ENCODE measurements at regions not wholly inside any gene's neighbourhood (a gene's known extent, or its start where the extent isn't known, plus 50 kb on each side); places are given as distances from the start of the nearest gene placed in this dataset.

DNA sequence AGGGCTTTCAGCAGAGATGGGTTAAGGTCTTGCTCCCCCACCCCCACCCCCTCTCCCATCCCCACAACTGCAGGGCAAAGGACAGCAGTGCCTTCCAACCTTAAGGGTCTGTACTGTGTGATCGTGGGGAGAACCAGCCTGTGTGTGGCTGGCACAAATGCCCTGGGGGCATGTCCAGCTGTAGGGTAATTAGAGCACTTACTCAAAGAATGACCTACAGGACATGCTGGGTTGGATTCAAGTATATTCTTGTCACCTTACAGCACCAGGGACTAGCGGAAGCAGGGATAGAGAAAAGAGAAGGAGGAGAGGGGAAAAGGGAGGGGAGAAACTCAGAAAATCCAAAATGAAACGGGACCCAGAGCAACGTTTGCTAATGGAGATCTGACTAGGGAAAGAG lies 191.3 kb upstream of the GATB start:
- Histone ChIP-seq H3K4me3 (ENCODE audit: low read depth in 1 of 5, low read length in 5 of 5) (no peak overlapping the region), H3K9ac (ENCODE audit: low read length in 5 of 5) (no peak overlapping the region), H3K27me3 (ENCODE audit: control insufficient read depth in 5 of 5, insufficient read depth in 4 of 5, low read length in 5 of 5) (peaks cover 0 to 2% (median 1%) of the 10 kb centered on the region in 5 donors), H3K27ac (ENCODE audit: low read depth, low read length) (no peak overlapping the region), H3K9me3 (ENCODE audit: control insufficient read depth in 5 of 5, low read length in 5 of 5) (peaks cover 0 to 6% (median 1%) of the 10 kb centered on the region in 5 donors), H3K4me1 (ENCODE audit: control insufficient read depth in 5 of 5, insufficient read depth in 5 of 5, low read length in 5 of 5) (no peaks in the 10 kb centered on the region), H3K36me3 (ENCODE audit: control insufficient read depth in 5 of 5, insufficient read depth in 5 of 5, low read length in 5 of 5) (no peaks in the 10 kb centered on the region)

GRCh38 chr4:151951671-151952050 lies 190.9 kb upstream of the GATB start:
- Histone ChIP-seq H3K36me3 (ENCODE audit: control insufficient read depth in 5 of 5, insufficient read depth in 5 of 5, low read length in 5 of 5) (no peaks in the 10 kb centered on the region), H3K4me3 (ENCODE audit: low read depth in 1 of 5, low read length in 5 of 5) (no peak overlapping the region), H3K9ac (ENCODE audit: low read length in 5 of 5) (no peak overlapping the region), H3K27ac (ENCODE audit: low read depth, low read length) (no peak overlapping the region), H3K27me3 (ENCODE audit: control insufficient read depth in 5 of 5, insufficient read depth in 4 of 5, low read length in 5 of 5) (peaks cover 0 to 2% (median 0%) of the 10 kb centered on the region in 5 donors), H3K4me1 (ENCODE audit: control insufficient read depth in 5 of 5, insufficient read depth in 5 of 5, low read length in 5 of 5) (no peaks in the 10 kb centered on the region), H3K9me3 (ENCODE audit: control insufficient read depth in 5 of 5, low read length in 5 of 5) (peaks cover 0 to 11% (median 6%) of the 10 kb centered on the region in 5 donors)

GRCh38 chr4:151950993-151951670 lies 190.3 kb upstream of the GATB start:
- Histone ChIP-seq H3K9ac (ENCODE audit: low read length in 5 of 5) (no peak overlapping the region), H3K36me3 (ENCODE audit: control insufficient read depth in 5 of 5, insufficient read depth in 5 of 5, low read length in 5 of 5) (no peaks in the 10 kb centered on the region), H3K27ac (ENCODE audit: low read depth, low read length) (no peak overlapping the region)

DNA sequence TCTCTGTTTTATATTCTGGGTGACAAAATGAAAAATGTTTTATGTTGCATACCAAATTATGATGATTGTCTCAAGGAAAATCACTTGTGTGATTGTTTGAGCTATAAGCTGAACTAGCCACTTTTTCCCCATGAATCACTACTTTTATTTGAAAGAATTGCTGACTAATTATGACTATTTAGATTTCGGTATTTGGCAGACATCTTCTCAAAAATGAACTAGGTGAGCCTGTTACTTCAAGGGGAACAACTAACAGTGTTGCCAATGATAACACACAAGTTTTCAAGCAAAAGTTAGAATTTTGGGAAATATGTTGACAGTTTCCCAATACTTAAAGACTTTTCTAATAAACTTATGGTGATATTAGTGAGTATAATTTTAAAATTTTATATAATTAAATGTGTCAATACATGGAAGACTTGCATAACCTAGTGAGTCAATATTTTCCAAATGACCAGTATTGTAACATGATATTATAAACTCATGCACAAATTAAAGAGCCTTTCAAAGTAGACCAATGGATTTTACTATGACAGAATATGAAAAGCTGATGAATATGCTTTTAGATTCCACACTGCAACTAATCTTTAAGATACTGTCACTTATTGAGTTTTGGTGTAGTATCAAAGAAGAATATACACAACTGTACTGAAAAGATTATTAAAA lies 187.7 kb upstream of the GATB start:
- Histone ChIP-seq H3K27me3 (ENCODE audit: control insufficient read depth in 5 of 5, insufficient read depth in 4 of 5, low read length in 5 of 5) (peaks cover 0 to 2% (median 0%) of the 10 kb centered on the region in 5 donors), H3K27ac (ENCODE audit: low read depth, low read length) (no peak overlapping the region), H3K9me3 (ENCODE audit: control insufficient read depth in 5 of 5, low read length in 5 of 5) (peaks cover 0 to 16% (median 11%) of the 10 kb centered on the region in 5 donors), H3K4me3 (ENCODE audit: low read depth in 1 of 5, low read length in 5 of 5) (no peak overlapping the region), H3K9ac (ENCODE audit: low read length in 5 of 5) (no peak overlapping the region), H3K4me1 (ENCODE audit: control insufficient read depth in 5 of 5, insufficient read depth in 5 of 5, low read length in 5 of 5) (no peaks in the 10 kb centered on the region), H3K36me3 (ENCODE audit: control insufficient read depth in 5 of 5, insufficient read depth in 5 of 5, low read length in 5 of 5) (no peaks in the 10 kb centered on the region)

More at GRCh38 chr4:151950993-151951670, 190.3 kb upstream of the GATB start:
- Histone ChIP-seq H3K4me1 (ENCODE audit: control insufficient read depth in 5 of 5, insufficient read depth in 5 of 5, low read length in 5 of 5) (no peaks in the 10 kb centered on the region), H3K4me3 (ENCODE audit: low read depth in 1 of 5, low read length in 5 of 5) (no peak overlapping the region), H3K27me3 (ENCODE audit: control insufficient read depth in 5 of 5, insufficient read depth in 4 of 5, low read length in 5 of 5) (peaks cover 0 to 2% (median 0%) of the 10 kb centered on the region in 5 donors), H3K9me3 (ENCODE audit: control insufficient read depth in 5 of 5, low read length in 5 of 5) (peaks cover 0 to 15% (median 9%) of the 10 kb centered on the region in 5 donors)

GRCh38 chr4:151946718-151947117 lies 185.9 kb upstream of the GATB start:
- Histone ChIP-seq H3K9me3 (ENCODE audit: control insufficient read depth in 5 of 5, low read length in 5 of 5) (peaks cover 0 to 16% (median 11%) of the 10 kb centered on the region in 5 donors), H3K4me3 (ENCODE audit: low read depth in 1 of 5, low read length in 5 of 5) (no peak overlapping the region), H3K9ac (ENCODE audit: low read length in 5 of 5) (no peak overlapping the region), H3K27me3 (ENCODE audit: control insufficient read depth in 5 of 5, insufficient read depth in 4 of 5, low read length in 5 of 5) (no peaks in the 10 kb centered on the region), H3K4me1 (ENCODE audit: control insufficient read depth in 5 of 5, insufficient read depth in 5 of 5, low read length in 5 of 5) (no peaks in the 10 kb centered on the region), H3K27ac (ENCODE audit: low read depth, low read length) (no peak overlapping the region), H3K36me3 (ENCODE audit: control insufficient read depth in 5 of 5, insufficient read depth in 5 of 5, low read length in 5 of 5) (no peaks in the 10 kb centered on the region)

DNA sequence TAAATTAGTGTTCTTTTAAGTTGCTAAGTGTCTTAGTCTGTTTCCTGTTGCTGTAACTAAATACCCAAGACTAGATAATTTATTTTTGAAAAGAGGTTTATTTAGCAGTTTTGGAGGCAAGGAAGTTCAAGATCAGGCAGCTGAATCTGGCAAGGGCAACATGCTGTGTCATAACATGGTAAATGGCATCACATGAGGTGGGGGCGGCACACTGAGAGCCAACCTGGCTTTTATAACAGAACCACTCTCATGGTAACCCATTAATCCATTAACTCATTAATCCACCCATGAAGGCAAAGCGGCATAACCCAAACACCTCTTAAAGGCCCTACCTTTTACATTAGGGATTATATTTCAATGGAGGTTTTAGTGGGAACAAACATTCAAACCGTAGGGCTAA lies 182.2 kb upstream of the GATB start:
- no peaks in the 10 kb centered on the region for H3K27me3 ChIP-seq (ENCODE audit: control insufficient read depth in 5 of 5, insufficient read depth in 4 of 5, low read length in 5 of 5)
- no peak overlapping the region for H3K27ac ChIP-seq (ENCODE audit: low read depth, low read length)
- no peaks in the 10 kb centered on the region for H3K36me3 ChIP-seq (ENCODE audit: control insufficient read depth in 5 of 5, insufficient read depth in 5 of 5, low read length in 5 of 5)
- H3K4me3 ChIP-seq (ENCODE audit: low read depth in 1 of 5, low read length in 5 of 5): no peak overlapping the region
- peaks cover 0 to 16% (median 11%) of the 10 kb centered on the region in 5 donors for H3K9me3 ChIP-seq (ENCODE audit: control insufficient read depth in 5 of 5, low read length in 5 of 5)
- H3K4me1 ChIP-seq (ENCODE audit: control insufficient read depth in 5 of 5, insufficient read depth in 5 of 5, low read length in 5 of 5): no peaks in the 10 kb centered on the region
- no peak overlapping the region for H3K9ac ChIP-seq (ENCODE audit: low read length in 5 of 5)

- H3K27ac ChIP-seq (ENCODE audit: low read depth, low read length): no peak overlapping the region
- H3K9me3 ChIP-seq (ENCODE audit: control insufficient read depth in 5 of 5, low read length in 5 of 5): peaks cover 0 to 2% (median 0%) of the 10 kb centered on the region in 5 donors
- H3K9ac ChIP-seq (ENCODE audit: low read length in 5 of 5): no peak overlapping the region
- H3K4me1 ChIP-seq (ENCODE audit: control insufficient read depth in 5 of 5, insufficient read depth in 5 of 5, low read length in 5 of 5): no peaks in the 10 kb centered on the region
- H3K36me3 ChIP-seq (ENCODE audit: control insufficient read depth in 5 of 5, insufficient read depth in 5 of 5, low read length in 5 of 5): no peaks in the 10 kb centered on the region
- no peaks in the 10 kb centered on the region for H3K27me3 ChIP-seq (ENCODE audit: control insufficient read depth in 5 of 5, insufficient read depth in 4 of 5, low read length in 5 of 5)
- no peak overlapping the region for H3K4me3 ChIP-seq (ENCODE audit: low read depth in 1 of 5, low read length in 5 of 5)
Observed at GRCh38 chr4:151940926-151941617, 180.3 kb upstream of the GATB start.

DNA sequence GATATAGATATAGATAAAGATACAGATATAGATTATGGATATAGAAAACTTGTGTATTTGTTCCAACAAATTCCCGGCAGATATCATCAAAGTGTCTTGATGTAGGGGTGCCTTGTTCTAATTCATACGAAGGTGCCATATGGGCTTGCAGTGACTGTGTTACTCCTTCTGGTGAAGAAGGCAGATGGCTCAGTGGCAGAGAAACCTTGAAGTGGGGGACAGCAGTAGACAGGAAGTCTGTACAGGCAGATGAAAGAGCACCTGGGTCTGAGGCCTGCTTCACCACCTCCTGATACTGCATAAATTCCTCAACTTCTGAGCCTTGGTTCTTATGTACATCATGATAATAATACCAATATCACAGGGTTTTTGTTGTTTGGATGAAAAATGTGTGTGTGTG lies 179.5 kb upstream of the GATB start:
- H3K4me1 ChIP-seq (ENCODE audit: control insufficient read depth in 5 of 5, insufficient read depth in 5 of 5, low read length in 5 of 5): no peaks in the 10 kb centered on the region
- no peaks in the 10 kb centered on the region for H3K36me3 ChIP-seq (ENCODE audit: control insufficient read depth in 5 of 5, insufficient read depth in 5 of 5, low read length in 5 of 5)
- no peak overlapping the region for H3K4me3 ChIP-seq (ENCODE audit: low read depth in 1 of 5, low read length in 5 of 5)
- no peaks in the 10 kb centered on the region for H3K9me3 ChIP-seq (ENCODE audit: control insufficient read depth in 5 of 5, low read length in 5 of 5)
- H3K27ac ChIP-seq (ENCODE audit: low read depth, low read length): no peak overlapping the region
- H3K9ac ChIP-seq (ENCODE audit: low read length in 5 of 5): no peak overlapping the region
- no peaks in the 10 kb centered on the region for H3K27me3 ChIP-seq (ENCODE audit: control insufficient read depth in 5 of 5, insufficient read depth in 4 of 5, low read length in 5 of 5)

GRCh38 chr4:151939670-151940069 lies 178.9 kb upstream of the GATB start:
- Histone ChIP-seq H3K9ac (ENCODE audit: low read length in 5 of 5) (no peak overlapping the region), H3K9me3 (ENCODE audit: control insufficient read depth in 5 of 5, low read length in 5 of 5) (no peaks in the 10 kb centered on the region), H3K27ac (ENCODE audit: low read depth, low read length) (no peak overlapping the region), H3K27me3 (ENCODE audit: control insufficient read depth in 5 of 5, insufficient read depth in 4 of 5, low read length in 5 of 5) (no peaks in the 10 kb centered on the region), H3K36me3 (ENCODE audit: control insufficient read depth in 5 of 5, insufficient read depth in 5 of 5, low read length in 5 of 5) (no peaks in the 10 kb centered on the region), H3K4me3 (ENCODE audit: low read depth in 1 of 5, low read length in 5 of 5) (no peak overlapping the region), H3K4me1 (ENCODE audit: control insufficient read depth in 5 of 5, insufficient read depth in 5 of 5, low read length in 5 of 5) (no peaks in the 10 kb centered on the region)

GRCh38 chr4:151935411-151935810 lies 174.6 kb upstream of the GATB start:
- Histone ChIP-seq H3K4me1 (ENCODE audit: control insufficient read depth in 5 of 5, insufficient read depth in 5 of 5, low read length in 5 of 5) (no peaks in the 10 kb centered on the region), H3K27me3 (ENCODE audit: control insufficient read depth in 5 of 5, insufficient read depth in 4 of 5, low read length in 5 of 5) (no peaks in the 10 kb centered on the region), H3K36me3 (ENCODE audit: control insufficient read depth in 5 of 5, insufficient read depth in 5 of 5, low read length in 5 of 5) (no peaks in the 10 kb centered on the region), H3K9ac (ENCODE audit: low read length in 5 of 5) (no peak overlapping the region), H3K27ac (ENCODE audit: low read depth, low read length) (no peak overlapping the region), H3K4me3 (ENCODE audit: low read depth in 1 of 5, low read length in 5 of 5) (no peak overlapping the region), H3K9me3 (ENCODE audit: control insufficient read depth in 5 of 5, low read length in 5 of 5) (no peaks in the 10 kb centered on the region)

Measured in subcutaneous abdominal adipose tissue (tissue), 5 donors.